Panc1 (cell line): ENCODE measurements at regions not wholly inside any gene's neighbourhood (a gene's known extent, or its start where the extent isn't known, plus 50 kb on each side); places are given as distances from the start of the nearest gene placed in this dataset.

Experiments
- POLR2AphosphoS5 ChIP-seq: IDR thresholded peaks from 2 replicates; pipeline ENCODE4 v1.6.1; 2012; ENCODE audit warnings: mild to moderate bottlenecking, low read depth, low read length, moderate library complexity
- REST ChIP-seq, 2 experiments: IDR thresholded peaks; 2 replicates each; pipeline ENCODE4 v1.6.1; 2011 to 2012; ENCODE audit warnings: low read depth in 2 of 2, control low read depth in 1 of 2, low read length in 1 of 2, mild to moderate bottlenecking in 1 of 2, moderate library complexity in 1 of 2; ENCODE audit not compliant: insufficient read depth in 1 of 2
- SIN3A ChIP-seq: IDR thresholded peaks from 2 replicates; pipeline ENCODE4 v1.6.1; 2012; ENCODE audit warnings: low read depth, mild to moderate bottlenecking, low read length, moderate library complexity, borderline replicate concordance; ENCODE audit not compliant: insufficient read depth
- TCF7L2 ChIP-seq: IDR thresholded peaks from 2 replicates; pipeline ENCODE4 v1.6.1; 2011; ENCODE audit warnings: mild to moderate bottlenecking, low read depth, low read length, inconsistent platforms
- TF ChIP-seq, protein P1 (sequence below): fragments of 450-650 bp; IDR thresholded peaks from 2 replicates; pipeline ENCODE4 v1.5.1; 2017; ENCODE audit warnings: mild to moderate bottlenecking

- TF ChIP-seq, protein P1, sequence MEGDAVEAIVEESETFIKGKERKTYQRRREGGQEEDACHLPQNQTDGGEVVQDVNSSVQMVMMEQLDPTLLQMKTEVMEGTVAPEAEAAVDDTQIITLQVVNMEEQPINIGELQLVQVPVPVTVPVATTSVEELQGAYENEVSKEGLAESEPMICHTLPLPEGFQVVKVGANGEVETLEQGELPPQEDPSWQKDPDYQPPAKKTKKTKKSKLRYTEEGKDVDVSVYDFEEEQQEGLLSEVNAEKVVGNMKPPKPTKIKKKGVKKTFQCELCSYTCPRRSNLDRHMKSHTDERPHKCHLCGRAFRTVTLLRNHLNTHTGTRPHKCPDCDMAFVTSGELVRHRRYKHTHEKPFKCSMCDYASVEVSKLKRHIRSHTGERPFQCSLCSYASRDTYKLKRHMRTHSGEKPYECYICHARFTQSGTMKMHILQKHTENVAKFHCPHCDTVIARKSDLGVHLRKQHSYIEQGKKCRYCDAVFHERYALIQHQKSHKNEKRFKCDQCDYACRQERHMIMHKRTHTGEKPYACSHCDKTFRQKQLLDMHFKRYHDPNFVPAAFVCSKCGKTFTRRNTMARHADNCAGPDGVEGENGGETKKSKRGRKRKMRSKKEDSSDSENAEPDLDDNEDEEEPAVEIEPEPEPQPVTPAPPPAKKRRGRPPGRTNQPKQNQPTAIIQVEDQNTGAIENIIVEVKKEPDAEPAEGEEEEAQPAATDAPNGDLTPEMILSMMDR, result no peak
- TF ChIP-seq POLR2AphosphoS5 (no peak), REST (IDR thresholded peaks at IDR 0.05; ENCODE audit: insufficient read depth in 1 of 2, low read depth in 2 of 2, low read length in 1 of 2) (no peak), SIN3A (no peak), TCF7L2 (no peak)
These were observed 874.7 kb downstream of the EFNA5 start for GRCh38 chr5:106796081-106796480.
